WTC11 (cell line): ENCODE measurements at regions not wholly inside any gene's neighbourhood (a gene's known extent, or its start where the extent isn't known, plus 50 kb on each side); places are given as distances from the start of the nearest gene placed in this dataset.

Experiments
- ZBTB21 ChIP-seq: sonication (generic); formaldehyde crosslinking; IDR thresholded peaks from 2 replicates; pipeline ENCODE4 v1.8.1; 2023; ENCODE audit warnings: mild to moderate bottlenecking, missing genetic modification reagents, borderline replicate concordance
- TF ChIP-seq, protein P1 (sequence below): sonication (generic); formaldehyde crosslinking; IDR thresholded peaks from 2 replicates; pipeline ENCODE4 v1.8.1; 2022; ENCODE audit warnings: mild to moderate bottlenecking, missing genetic modification reagents, moderate library complexity, borderline replicate concordance
- TF ChIP-seq, protein P2 (sequence below): fragments of 200-600 bp; IDR thresholded peaks from 2 replicates; pipeline ENCODE4 v1.8.0; 2022; ENCODE audit warnings: antibody characterized with exemption

DNA sequence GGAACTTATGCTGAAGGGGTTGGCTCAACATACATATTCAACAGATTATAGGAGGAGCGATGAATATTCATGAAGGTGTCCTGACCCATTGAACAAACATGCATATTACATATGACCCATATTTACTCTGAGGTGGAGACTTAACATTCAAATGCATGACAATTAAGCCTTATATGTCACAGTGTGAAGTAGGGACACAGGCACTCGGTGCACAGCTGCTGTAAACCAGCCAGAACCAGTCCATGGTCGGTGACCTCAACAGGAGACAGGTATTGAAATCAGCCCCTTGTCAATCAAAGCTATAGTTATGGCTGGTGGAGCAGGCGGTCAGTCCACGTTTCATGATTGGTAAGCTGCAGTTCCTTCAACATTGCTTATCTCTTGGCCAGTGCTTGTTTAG, 347.3 kb downstream of the THBS2 start:
- TF ChIP-seq, protein P1, sequence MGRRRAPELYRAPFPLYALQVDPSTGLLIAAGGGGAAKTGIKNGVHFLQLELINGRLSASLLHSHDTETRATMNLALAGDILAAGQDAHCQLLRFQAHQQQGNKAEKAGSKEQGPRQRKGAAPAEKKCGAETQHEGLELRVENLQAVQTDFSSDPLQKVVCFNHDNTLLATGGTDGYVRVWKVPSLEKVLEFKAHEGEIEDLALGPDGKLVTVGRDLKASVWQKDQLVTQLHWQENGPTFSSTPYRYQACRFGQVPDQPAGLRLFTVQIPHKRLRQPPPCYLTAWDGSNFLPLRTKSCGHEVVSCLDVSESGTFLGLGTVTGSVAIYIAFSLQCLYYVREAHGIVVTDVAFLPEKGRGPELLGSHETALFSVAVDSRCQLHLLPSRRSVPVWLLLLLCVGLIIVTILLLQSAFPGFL, result no peak
- TF ChIP-seq, protein P2, sequence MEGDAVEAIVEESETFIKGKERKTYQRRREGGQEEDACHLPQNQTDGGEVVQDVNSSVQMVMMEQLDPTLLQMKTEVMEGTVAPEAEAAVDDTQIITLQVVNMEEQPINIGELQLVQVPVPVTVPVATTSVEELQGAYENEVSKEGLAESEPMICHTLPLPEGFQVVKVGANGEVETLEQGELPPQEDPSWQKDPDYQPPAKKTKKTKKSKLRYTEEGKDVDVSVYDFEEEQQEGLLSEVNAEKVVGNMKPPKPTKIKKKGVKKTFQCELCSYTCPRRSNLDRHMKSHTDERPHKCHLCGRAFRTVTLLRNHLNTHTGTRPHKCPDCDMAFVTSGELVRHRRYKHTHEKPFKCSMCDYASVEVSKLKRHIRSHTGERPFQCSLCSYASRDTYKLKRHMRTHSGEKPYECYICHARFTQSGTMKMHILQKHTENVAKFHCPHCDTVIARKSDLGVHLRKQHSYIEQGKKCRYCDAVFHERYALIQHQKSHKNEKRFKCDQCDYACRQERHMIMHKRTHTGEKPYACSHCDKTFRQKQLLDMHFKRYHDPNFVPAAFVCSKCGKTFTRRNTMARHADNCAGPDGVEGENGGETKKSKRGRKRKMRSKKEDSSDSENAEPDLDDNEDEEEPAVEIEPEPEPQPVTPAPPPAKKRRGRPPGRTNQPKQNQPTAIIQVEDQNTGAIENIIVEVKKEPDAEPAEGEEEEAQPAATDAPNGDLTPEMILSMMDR, result no peak
- TF ChIP-seq ZBTB21 (CRISPR knock-in tag), result no peak
